ENCODE measurements at regions not wholly inside any gene's neighbourhood (a gene's known extent, or its start where the extent isn't known, plus 50 kb on each side); places are given as distances from the start of the nearest gene placed in this dataset.
A peak's percentile ranks its signal among the peaks of the same experiment; 100 is the strongest.

- H3K4me1 Mint-ChIP-seq = peaks cover 21% of the 10 kb centered on the region
- no peak for TF ChIP-seq CTCF (IDR thresholded peaks at IDR 0.05; ENCODE audit: unreplicated experiment in 3 of 3)
- H3K4me3 Mint-ChIP-seq = no peak overlapping the region
- H3K36me3 Mint-ChIP-seq (ENCODE audit: low read depth) = no peaks in the 10 kb centered on the region
- no peaks in the 10 kb centered on the region for H3K27me3 Mint-ChIP-seq (ENCODE audit: low read depth)
- H3K27ac Mint-ChIP-seq = no peak overlapping the region
- no peaks in the 10 kb centered on the region for H3K9me3 Mint-ChIP-seq
These were observed 83.4 kb downstream of the NAV1 start for GRCh38 chr1:201622353-201622752.

GRCh38 chr1:201622824-201623223 lies 83.9 kb downstream of the NAV1 start:
- Mint-ChIP-seq H3K36me3 (ENCODE audit: low read depth) (no peaks in the 10 kb centered on the region), H3K27ac (no peak overlapping the region), H3K4me1 (peaks cover 25% of the 10 kb centered on the region), H3K4me3 (no peak overlapping the region), H3K9me3 (no peaks in the 10 kb centered on the region), H3K27me3 (ENCODE audit: low read depth) (no peaks in the 10 kb centered on the region)
- TF ChIP-seq CTCF (IDR thresholded peaks at IDR 0.05; ENCODE audit: unreplicated experiment in 3 of 3) = no peak

GRCh38 chr1:201624741-201625225 lies 85.9 kb downstream of the NAV1 start:
- Mint-ChIP-seq H3K27ac (peak overlapping the region in 1 of 3 experiments; percentile 6), H3K27me3 (ENCODE audit: low read depth) (no peaks in the 10 kb centered on the region), H3K4me3 (no peak overlapping the region), H3K9me3 (no peaks in the 10 kb centered on the region), H3K36me3 (ENCODE audit: low read depth) (no peaks in the 10 kb centered on the region), H3K4me1 (peaks cover 25% of the 10 kb centered on the region)
- TF ChIP-seq CTCF (IDR thresholded peaks at IDR 0.05; ENCODE audit: unreplicated experiment in 3 of 3) = no peak

- peaks cover 21% of the 10 kb centered on the region for H3K4me1 Mint-ChIP-seq
- TF ChIP-seq CTCF (IDR thresholded peaks at IDR 0.05; ENCODE audit: unreplicated experiment in 3 of 3) = no peak
- no peaks in the 10 kb centered on the region for H3K9me3 Mint-ChIP-seq
- no peaks in the 10 kb centered on the region for H3K27me3 Mint-ChIP-seq (ENCODE audit: low read depth)
- H3K36me3 Mint-ChIP-seq (ENCODE audit: low read depth) = no peaks in the 10 kb centered on the region
- H3K27ac Mint-ChIP-seq = peak overlapping the region in 1 of 3 experiments; percentile 6
- H3K4me3 Mint-ChIP-seq = no peak overlapping the region
These were observed 86.4 kb downstream of the NAV1 start for GRCh38 chr1:201625226-201625761.

- Mint-ChIP-seq H3K27ac (no peak overlapping the region), H3K9me3 (no peaks in the 10 kb centered on the region), H3K4me3 (no peak overlapping the region), H3K27me3 (ENCODE audit: low read depth) (no peaks in the 10 kb centered on the region), H3K4me1 (peaks cover 20% of the 10 kb centered on the region), H3K36me3 (ENCODE audit: low read depth) (no peaks in the 10 kb centered on the region)
- no peak for TF ChIP-seq CTCF (IDR thresholded peaks at IDR 0.05; ENCODE audit: unreplicated experiment in 3 of 3)
These were observed 86.9 kb downstream of the NAV1 start for GRCh38 chr1:201625851-201626251.

GRCh38 chr1:201626629-201627275 lies 87.8 kb downstream of the NAV1 start:
- Mint-ChIP-seq H3K36me3 (ENCODE audit: low read depth) (no peaks in the 10 kb centered on the region), H3K27me3 (ENCODE audit: low read depth) (no peaks in the 10 kb centered on the region), H3K27ac (no peak overlapping the region), H3K4me3 (no peak overlapping the region), H3K9me3 (no peaks in the 10 kb centered on the region), H3K4me1 (peaks cover 20% of the 10 kb centered on the region)
- no peak for TF ChIP-seq CTCF (IDR thresholded peaks at IDR 0.05; ENCODE audit: unreplicated experiment in 3 of 3)
